Activated T-helper 9 cell treated with anti-CD3 and anti-CD28 coated beads, Interleukin-2, amount 50 U/mL, for 16 hours (primary cell): ENCODE measurements at regions not wholly inside any gene's neighbourhood (a gene's known extent, or its start where the extent isn't known, plus 50 kb on each side); places are given as distances from the start of the nearest gene placed in this dataset.

Experiments
- DNase-seq: peaks from one replicate; pipeline ENCODE4 v3.0.0-alpha.2; 2020; ENCODE audit warnings: low read depth

GRCh38 chr18:24736662-24737330 lies 276.4 kb downstream of the HRH4 start:
- DNase-seq, result no peak

GRCh38 chr18:24740829-24741228 lies 280.4 kb downstream of the HRH4 start:
- no peak for DNase-seq

- DNase-seq, result no peak
Measured at GRCh38 chr18:24741321-24741720, 280.9 kb downstream of the HRH4 start.

GRCh38 chr18:24741965-24742724 lies 281.7 kb downstream of the HRH4 start:
- DNase-seq, result no peak

GRCh38 chr18:24754583-24755253 lies 294.3 kb downstream of the HRH4 start:
- DNase-seq, result no peak

GRCh38 chr18:24756385-24756784 lies 295.9 kb downstream of the HRH4 start:
- no peak for DNase-seq

- DNase-seq, result no peak
Measured at GRCh38 chr18:24757134-24757533, 296.7 kb downstream of the HRH4 start.

GRCh38 chr18:24761765-24762164 lies 301.3 kb downstream of the HRH4 start:
- DNase-seq, result no peak

- no peak for DNase-seq
Measured at GRCh38 chr18:24762511-24762910, 302.1 kb downstream of the HRH4 start.

GRCh38 chr18:24763765-24764513 lies 303.5 kb downstream of the HRH4 start:
- no peak for DNase-seq

GRCh38 chr18:24764766-24765165 lies 304.3 kb downstream of the HRH4 start:
- DNase-seq, result no peak

GRCh38 chr18:24766376-24766775 lies 305.9 kb downstream of the HRH4 start:
- no peak for DNase-seq

GRCh38 chr18:24770311-24771024 lies 310.0 kb downstream of the HRH4 start:
- DNase-seq, result no peak

- DNase-seq, result no peak
Measured at GRCh38 chr18:24771300-24771699, 310.9 kb downstream of the HRH4 start.

- no peak for DNase-seq
Measured at GRCh38 chr18:24773101-24773500, 312.7 kb downstream of the HRH4 start.

- DNase-seq, result no peak
Measured at GRCh38 chr18:24776019-24776418, 315.6 kb downstream of the HRH4 start.

- DNase-seq, result no peak
Measured at GRCh38 chr18:24778810-24779418, 318.5 kb downstream of the HRH4 start.

GRCh38 chr18:24782566-24782965 lies 322.1 kb downstream of the HRH4 start:
- DNase-seq, result no peak

GRCh38 chr18:24785019-24785418 lies 324.6 kb downstream of the HRH4 start:
- no peak for DNase-seq

GRCh38 chr18:24786027-24786426 lies 325.6 kb downstream of the HRH4 start:
- DNase-seq, result no peak

- DNase-seq, result no peak
Measured at GRCh38 chr18:24790347-24790746, 329.9 kb downstream of the HRH4 start.
